Body of pancreas (tissue), 4 donors: ENCODE measurements at regions not wholly inside any gene's neighbourhood (a gene's known extent, or its start where the extent isn't known, plus 50 kb on each side); places are given as distances from the start of the nearest gene placed in this dataset.

Experiments
- POLR2A ChIP-seq, 3 donors: fragments of 450-650 bp; IDR thresholded peaks; one replicate each; pipeline ENCODE4 v1.6.1; 2016; ENCODE audit warnings: antibody characterized with exemption in 3 of 3, mild to moderate bottlenecking in 2 of 3
- TF ChIP-seq, protein P1 (sequence below), 7 experiments: fragments of 450-650 bp in 4 of 7; fragments of 200-600 bp in 3 of 7; sonication (generic) in 3 of 7; IDR thresholded peaks; one replicate each; pipeline ENCODE4 v1.5.1; 2016 to 2019; ENCODE audit warnings: antibody characterized with exemption in 7 of 7

DNA sequence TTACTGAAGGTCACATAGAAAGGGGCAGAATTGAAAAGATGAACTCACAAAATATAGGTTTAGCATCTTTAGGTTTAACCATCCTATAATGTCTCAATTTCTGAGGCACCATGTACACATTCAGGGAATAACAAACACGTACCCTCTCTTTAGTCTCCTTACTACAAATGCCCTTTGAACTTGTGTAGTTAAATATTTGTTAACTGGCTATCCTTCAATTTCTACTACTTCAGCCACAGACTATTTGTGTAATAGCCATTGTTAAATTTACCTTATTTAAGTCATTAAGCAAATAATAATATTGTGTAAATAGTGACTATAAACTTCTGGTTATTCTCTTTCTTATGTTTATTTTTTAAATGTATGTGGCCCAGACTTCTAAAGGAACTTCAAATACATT, 600.5 kb downstream of the KCNT2 start:
- TF ChIP-seq, protein P1, sequence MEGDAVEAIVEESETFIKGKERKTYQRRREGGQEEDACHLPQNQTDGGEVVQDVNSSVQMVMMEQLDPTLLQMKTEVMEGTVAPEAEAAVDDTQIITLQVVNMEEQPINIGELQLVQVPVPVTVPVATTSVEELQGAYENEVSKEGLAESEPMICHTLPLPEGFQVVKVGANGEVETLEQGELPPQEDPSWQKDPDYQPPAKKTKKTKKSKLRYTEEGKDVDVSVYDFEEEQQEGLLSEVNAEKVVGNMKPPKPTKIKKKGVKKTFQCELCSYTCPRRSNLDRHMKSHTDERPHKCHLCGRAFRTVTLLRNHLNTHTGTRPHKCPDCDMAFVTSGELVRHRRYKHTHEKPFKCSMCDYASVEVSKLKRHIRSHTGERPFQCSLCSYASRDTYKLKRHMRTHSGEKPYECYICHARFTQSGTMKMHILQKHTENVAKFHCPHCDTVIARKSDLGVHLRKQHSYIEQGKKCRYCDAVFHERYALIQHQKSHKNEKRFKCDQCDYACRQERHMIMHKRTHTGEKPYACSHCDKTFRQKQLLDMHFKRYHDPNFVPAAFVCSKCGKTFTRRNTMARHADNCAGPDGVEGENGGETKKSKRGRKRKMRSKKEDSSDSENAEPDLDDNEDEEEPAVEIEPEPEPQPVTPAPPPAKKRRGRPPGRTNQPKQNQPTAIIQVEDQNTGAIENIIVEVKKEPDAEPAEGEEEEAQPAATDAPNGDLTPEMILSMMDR (IDR thresholded peaks at IDR 0.05), result no peak
- TF ChIP-seq POLR2A (IDR thresholded peaks at IDR 0.05), result no peak
